Stimulated activated naive CD4-positive, alpha-beta T cell treated with Interleukin-2 at 50 U/mL for 16 hours (primary cell): ENCODE measurements at regions not wholly inside any gene's neighbourhood (a gene's known extent, or its start where the extent isn't known, plus 50 kb on each side); places are given as distances from the start of the nearest gene placed in this dataset.

ENCODE experiments used
- DNase-seq: peaks from one replicate; lab custom pipeline; 2025; lab: John Stamatoyannopoulos, UW

- DNase-seq = no peak
Measured at GRCh38 chr5:2009986-2010914, 127.5 kb upstream of the IRX4 start.

- DNase-seq = no peak
Measured at GRCh38 chr5:2008851-2009629, 126.3 kb upstream of the IRX4 start.

- no peak for DNase-seq
Measured at GRCh38 chr5:2007878-2008501, 125.3 kb upstream of the IRX4 start.

GRCh38 chr5:2007496-2007877 lies 124.8 kb upstream of the IRX4 start:
- DNase-seq = no peak

GRCh38 chr5:2006971-2007291 lies 124.2 kb upstream of the IRX4 start:
- no peak for DNase-seq

- DNase-seq = no peak
Measured at GRCh38 chr5:2006193-2006970, 123.7 kb upstream of the IRX4 start.

GRCh38 chr5:2005101-2006041 lies 122.6 kb upstream of the IRX4 start:
- DNase-seq = no peak

- no peak for DNase-seq
Measured at GRCh38 chr5:2003690-2004365, 121.1 kb upstream of the IRX4 start.

GRCh38 chr5:2003206-2003605 lies 120.5 kb upstream of the IRX4 start:
- no peak for DNase-seq

- no peak for DNase-seq
Measured at GRCh38 chr5:2001300-2001699, 118.6 kb upstream of the IRX4 start.

- no peak for DNase-seq
Measured at GRCh38 chr5:2000591-2000990, 117.9 kb upstream of the IRX4 start.

GRCh38 chr5:1999794-2000193 lies 117.1 kb upstream of the IRX4 start:
- DNase-seq = no peak

- no peak for DNase-seq
Measured at GRCh38 chr5:1998716-1999317, 116.1 kb upstream of the IRX4 start.

GRCh38 chr5:1998348-1998669 lies 115.6 kb upstream of the IRX4 start:
- DNase-seq = no peak

GRCh38 chr5:1997640-1998347 lies 115.1 kb upstream of the IRX4 start:
- no peak for DNase-seq

GRCh38 chr5:1995491-1995890 lies 112.8 kb upstream of the IRX4 start:
- DNase-seq = no peak

GRCh38 chr5:1987471-1987870 lies 104.7 kb upstream of the IRX4 start:
- no peak for DNase-seq

GRCh38 chr5:1985781-1986180 lies 103.1 kb upstream of the IRX4 start:
- DNase-seq = no peak

GRCh38 chr5:1983919-1984695 lies 101.4 kb upstream of the IRX4 start:
- DNase-seq = no peak
